GM21390 (cell line): ENCODE measurements at regions not wholly inside any gene's neighbourhood (a gene's known extent, or its start where the extent isn't known, plus 50 kb on each side); places are given as distances from the start of the nearest gene placed in this dataset.
A peak's percentile ranks its signal among the peaks of the same experiment; 100 is the strongest.
"Not testable (repeated sequence)": the region's sequence is repeated elsewhere in the genome, so short reads cannot be mapped to it uniquely, and the experiment has no call there.

Source experiments
- ATAC-seq: cut with Tn5 transposase; IDR thresholded peaks from one replicate; pipeline ENCODE4 v1.9.1; 2021; ENCODE audit not compliant: unreplicated experiment

DNA sequence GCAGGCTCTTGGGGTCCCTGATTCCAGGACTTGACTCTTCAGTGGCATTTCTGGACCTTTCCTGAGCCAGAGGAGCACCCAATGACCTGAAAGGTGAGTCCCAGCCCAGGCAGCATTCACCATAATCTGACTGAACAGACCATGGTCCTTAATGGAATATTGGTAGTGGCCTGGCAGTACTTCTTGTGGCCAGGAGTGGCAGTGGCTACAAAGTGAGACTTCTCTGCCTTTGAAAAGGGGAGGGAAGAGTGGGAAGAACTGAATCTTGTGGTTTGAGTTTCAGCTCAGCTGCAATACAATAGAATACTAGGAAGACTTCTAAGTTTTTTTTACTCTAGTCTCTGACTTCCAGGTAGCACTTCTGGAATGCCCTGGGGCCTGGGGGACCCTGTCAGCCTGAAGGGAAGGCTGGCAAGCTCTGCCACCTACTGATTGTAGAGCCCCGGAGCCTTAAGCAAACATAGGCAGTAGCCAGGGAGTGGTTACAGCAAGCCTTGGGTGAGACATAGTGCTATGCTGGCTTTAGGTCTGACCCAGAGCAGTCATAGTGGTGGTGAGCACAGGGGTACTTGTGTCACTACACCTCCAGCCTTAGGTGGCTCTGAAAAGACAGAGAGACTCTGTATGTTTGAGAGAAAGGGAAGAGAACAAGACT is 674.2 kb upstream of the MANEA start:
- ATAC-seq, result no peak

- no peak for ATAC-seq
Measured at GRCh38 chr6:94899191-94899590, 678.1 kb upstream of the MANEA start.

GRCh38 chr6:94894300-94894699 is 683.0 kb upstream of the MANEA start:
- no peak for ATAC-seq

DNA sequence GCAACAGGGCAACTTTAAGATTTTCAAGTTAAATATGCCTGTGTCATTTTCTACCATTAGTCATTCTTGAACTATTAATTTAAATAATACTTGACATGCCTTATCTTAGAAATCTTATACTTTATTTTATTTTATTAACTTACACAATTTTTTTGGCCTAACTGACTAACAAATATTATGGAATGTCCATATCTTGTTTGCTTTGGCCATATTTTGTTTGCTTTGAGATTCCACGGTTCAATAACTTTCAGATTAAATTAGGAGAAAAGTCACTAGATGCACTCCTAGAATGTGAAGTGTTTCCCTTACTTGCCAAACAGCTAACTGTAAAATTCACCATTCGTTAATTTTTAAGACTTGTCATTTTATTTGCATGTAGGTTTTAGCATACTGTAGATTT is 684.0 kb upstream of the MANEA start:
- ATAC-seq, result no peak

DNA sequence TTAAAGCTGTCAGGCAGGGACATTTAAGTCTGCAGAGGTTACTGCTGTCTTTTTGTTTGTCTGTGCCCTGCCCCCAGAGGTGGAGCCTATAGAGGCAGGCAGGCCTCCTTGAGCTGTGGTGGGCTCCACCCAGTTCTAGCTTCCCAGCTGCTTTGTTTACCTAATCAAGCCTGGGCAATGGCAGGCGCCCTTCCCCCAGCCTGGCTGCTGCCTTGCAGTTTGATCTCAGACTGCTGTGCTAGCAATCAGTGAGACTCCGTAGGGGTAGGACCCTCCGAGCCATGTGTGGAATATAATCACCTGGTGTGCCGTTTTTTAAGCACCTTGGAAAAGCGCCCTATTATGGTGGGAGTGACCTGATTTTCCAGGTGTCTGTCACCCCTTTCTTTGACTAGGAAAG is 703.5 kb upstream of the MANEA start:
- not testable (repeated sequence) for ATAC-seq

- ATAC-seq, result no peak
Measured at GRCh38 chr6:94862112-94862511, 715.2 kb upstream of the MANEA start.

DNA sequence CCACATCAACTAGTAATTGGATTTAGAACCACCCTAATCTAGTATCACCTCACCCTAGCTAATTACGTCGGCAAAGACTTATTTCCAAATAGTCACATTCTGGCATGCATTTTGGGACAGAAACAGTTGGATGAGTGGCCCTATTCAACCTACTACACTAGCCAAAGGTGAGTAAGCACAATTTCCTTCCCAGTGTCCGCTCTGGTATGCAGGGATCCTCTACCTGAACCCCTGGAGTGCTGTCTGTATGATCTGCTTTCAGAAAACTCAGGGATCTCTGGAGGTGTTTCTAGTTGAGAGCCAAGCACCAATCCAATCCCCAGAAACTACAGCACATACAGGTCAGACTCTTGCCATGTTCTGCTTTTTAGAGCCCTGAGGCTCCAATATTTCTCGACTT is 717.4 kb upstream of the MANEA start:
- ATAC-seq, result no peak

DNA sequence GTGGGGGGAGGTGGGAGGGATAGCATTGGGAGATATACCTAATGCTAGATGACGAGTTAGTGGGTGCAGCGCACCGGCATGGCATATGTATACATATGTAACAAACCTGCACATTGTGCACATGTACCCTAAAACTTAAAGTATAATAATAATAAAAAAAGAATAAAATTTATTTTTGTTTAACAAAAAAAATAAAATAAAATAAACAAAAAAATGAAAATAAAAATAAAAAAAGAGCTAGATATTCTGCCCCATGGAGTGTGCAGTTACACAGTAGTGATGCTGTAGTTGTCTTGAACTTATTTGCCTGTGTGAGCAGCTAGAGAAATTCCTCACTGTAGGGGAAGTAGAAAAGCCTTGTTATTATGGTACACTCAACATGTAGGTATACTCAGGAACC is 720.3 kb upstream of the MANEA start:
- ATAC-seq, result not testable (repeated sequence)

- not testable (repeated sequence) for ATAC-seq
Measured at GRCh38 chr6:94851329-94851728, 726.0 kb upstream of the MANEA start.

- no peak for ATAC-seq
Measured at GRCh38 chr6:94845742-94846141, 731.6 kb upstream of the MANEA start.

- ATAC-seq, result no peak
Measured at GRCh38 chr6:94835264-94835663, 742.1 kb upstream of the MANEA start.

GRCh38 chr6:94813806-94814205 is 763.5 kb upstream of the MANEA start:
- no peak for ATAC-seq

DNA sequence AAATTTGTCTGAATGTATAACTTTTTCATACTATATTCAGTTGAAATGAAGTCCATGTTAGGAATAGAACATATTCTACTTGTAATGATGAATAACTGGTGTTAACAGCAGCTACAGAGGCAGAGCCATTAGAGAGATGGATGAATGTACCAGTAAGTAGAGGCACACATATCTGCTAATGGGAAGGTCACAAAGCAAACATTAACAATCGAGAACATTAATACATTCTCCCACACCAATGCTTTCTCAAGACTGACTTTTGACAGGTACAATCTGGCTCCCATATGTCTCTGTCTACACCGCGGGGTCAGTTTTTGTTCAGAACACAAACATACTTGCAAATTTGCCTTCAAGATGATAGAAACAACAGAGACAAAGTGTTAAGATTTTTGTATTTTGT is 776.0 kb upstream of the MANEA start:
- ATAC-seq, result no peak

DNA sequence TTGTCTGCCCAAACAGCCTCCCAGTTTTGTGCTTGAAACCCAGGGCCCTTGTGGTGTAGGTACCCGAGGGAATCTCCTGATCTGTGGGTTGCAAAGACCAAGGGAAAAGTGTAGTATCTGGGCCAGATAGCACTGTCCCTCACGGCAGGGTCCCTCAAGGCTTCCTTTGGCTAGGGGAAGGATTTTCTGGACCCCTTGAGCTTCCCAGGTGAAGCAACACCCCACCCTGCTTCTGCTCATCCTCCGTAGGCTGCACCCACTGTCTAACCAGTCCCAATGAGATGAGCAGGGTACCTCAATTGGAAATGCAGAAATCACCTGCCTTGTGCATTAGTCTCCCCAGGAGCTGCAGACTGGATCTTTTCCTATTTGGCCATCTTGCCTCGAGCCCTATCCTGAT is 791.8 kb upstream of the MANEA start:
- no peak for ATAC-seq

GRCh38 chr6:94785081-94785480 is 792.3 kb upstream of the MANEA start:
- not testable (repeated sequence) for ATAC-seq

GRCh38 chr6:94769197-94769596 is 808.1 kb upstream of the MANEA start:
- ATAC-seq, result no peak

DNA sequence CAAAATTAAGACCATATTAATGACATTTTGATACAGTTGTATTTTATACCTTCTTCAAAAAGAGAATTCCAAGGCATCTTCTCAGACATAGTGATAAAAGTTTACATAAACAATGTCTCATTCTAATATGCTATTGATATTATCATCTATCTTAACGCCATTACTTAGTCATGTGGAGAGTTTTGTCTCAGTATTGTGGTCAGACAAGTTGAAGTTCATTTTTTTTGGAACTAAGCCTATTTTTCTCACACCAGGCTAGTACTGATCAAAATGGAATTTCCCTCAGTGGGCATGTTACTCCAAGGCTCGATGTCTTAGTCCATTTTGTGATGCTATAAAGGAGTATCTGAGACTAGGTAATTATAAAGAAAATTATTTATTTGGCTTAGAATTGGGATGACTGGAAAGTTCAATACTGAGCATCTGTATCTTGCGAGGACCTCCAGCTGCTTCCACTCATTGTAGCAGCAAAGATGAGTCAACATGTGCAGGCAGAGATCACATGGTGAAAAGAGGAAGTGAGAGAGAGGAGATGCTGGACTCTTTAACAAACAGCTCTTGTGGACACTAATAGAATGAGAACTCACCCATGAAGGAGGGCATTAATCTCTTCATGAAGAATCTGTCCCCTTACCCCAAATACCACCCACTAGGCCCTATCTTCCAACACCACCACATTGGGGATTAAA is 825.5 kb upstream of the MANEA start:
- peak; percentile 92 for ATAC-seq

DNA sequence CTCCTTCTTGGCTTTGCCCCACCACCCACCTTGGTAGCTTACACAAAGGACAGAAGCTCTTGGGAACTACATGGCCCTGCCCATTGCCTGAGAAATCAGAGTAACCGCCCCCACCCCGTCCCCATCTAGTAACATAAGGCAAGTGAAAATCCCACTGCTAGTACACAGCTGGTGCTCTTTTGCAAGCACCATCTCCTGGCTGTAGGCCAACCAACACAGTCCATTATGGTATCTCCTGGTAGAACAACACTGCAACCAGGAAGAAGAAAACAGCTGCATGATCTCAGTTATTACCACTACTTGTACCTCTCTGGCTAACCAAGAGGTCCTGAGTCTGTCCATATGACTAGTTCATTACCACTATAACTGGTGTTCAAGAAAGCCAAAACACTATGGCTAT is 841.1 kb upstream of the MANEA start:
- ATAC-seq, result no peak

DNA sequence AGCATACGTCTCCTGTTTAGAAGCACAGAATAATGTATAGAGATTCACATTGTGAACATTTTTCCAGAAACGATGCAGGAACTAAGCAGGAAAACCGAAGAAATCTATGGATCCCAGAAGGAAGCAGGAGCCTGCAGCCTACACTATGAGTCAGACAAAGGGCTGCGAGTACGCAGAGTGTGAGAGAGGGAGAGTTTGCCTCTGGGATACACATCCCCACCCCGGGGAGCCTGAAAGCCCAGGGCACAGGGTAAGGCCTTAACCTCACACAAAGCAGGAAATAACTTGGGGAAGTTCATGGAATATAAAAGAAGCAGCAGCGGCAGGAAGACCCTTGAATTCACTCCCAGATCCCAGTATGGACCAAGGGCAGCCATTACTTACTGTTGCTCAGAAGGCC is 842.1 kb upstream of the MANEA start:
- no peak for ATAC-seq

- no peak for ATAC-seq
Measured at GRCh38 chr6:94734751-94735150, 842.6 kb upstream of the MANEA start.

- no peak for ATAC-seq
Measured at GRCh38 chr6:94733066-94733465, 844.3 kb upstream of the MANEA start.

GRCh38 chr6:94727710-94728109 is 849.6 kb upstream of the MANEA start:
- no peak for ATAC-seq

- no peak for ATAC-seq
Measured at GRCh38 chr6:94721459-94721858, 855.9 kb upstream of the MANEA start.
